K562 (cell line): ENCODE measurements at regions not wholly inside any gene's neighbourhood (a gene's known extent, or its start where the extent isn't known, plus 50 kb on each side); places are given as distances from the start of the nearest gene placed in this dataset.

Experiments
- RFX1 ChIP-seq: fragments of 450-650 bp; IDR thresholded peaks from 2 replicates; pipeline ENCODE4 v1.6.1; 2016; ENCODE audit warnings: mild to moderate bottlenecking, moderate library complexity
- ZNF707 ChIP-seq: fragments of 250-450 bp; sonication (Bioruptor Pico); conservative IDR thresholded peaks from 2 replicates; pipeline ENCODE4 v1.8.0; 2022; ENCODE audit warnings: inconsistent platforms, mild to moderate bottlenecking, moderate library complexity
- TF ChIP-seq, protein P1 (sequence below), 3 experiments: IDR thresholded peaks in 2 of 3; conservative IDR thresholded peaks in 1 of 3; 2 replicates each; pipeline ENCODE4 v1.5.1; 2011 to 2012; ENCODE audit warnings: low read length in 3 of 3, mild to moderate bottlenecking in 3 of 3, control low read depth in 2 of 3, improper control_type of control experiment in 1 of 3, inconsistent platforms in 1 of 3, low read depth in 1 of 3, mixed read lengths in 1 of 3, moderate library complexity in 1 of 3; ENCODE audit not compliant: insufficient read depth in 2 of 3

DNA sequence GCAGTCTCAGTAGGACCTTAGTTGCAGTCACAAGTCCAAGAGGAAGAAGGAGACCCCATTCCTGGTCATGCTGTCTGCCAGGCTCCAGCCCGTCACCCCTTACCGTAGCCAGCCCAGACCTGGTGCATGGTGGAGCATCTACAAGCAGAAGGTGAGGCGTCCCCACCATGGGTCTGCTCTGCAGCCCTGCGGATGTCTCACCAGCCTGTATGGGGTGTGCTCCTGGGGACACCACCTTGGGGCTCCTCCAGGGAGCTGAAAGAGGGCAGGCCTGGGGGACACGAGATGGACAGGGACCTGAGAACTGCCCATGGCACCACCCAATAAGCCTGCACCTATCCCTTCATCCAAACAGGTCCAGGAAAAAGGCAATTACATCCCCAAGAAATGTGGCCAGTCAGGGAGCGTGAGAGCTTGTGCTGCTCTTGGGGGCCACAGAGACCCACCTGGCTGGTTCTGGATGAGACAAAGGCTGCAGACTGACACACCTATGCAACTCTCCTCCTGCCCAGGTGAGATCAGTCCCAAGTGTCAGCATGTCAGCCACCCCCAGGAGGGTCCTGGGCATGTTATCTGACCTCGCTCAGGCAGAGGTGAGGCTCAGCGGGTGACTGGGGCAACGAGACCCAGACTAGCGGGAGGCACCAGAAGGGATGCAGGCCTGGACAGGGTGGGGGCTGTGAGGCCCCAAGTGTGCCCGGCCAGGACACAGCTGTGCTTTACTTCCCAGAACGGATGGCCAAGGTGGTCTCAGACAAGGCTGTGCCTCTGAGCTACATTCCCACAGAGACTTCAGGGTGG is 84.5 kb upstream of the RET start:
- TF ChIP-seq, protein P1, sequence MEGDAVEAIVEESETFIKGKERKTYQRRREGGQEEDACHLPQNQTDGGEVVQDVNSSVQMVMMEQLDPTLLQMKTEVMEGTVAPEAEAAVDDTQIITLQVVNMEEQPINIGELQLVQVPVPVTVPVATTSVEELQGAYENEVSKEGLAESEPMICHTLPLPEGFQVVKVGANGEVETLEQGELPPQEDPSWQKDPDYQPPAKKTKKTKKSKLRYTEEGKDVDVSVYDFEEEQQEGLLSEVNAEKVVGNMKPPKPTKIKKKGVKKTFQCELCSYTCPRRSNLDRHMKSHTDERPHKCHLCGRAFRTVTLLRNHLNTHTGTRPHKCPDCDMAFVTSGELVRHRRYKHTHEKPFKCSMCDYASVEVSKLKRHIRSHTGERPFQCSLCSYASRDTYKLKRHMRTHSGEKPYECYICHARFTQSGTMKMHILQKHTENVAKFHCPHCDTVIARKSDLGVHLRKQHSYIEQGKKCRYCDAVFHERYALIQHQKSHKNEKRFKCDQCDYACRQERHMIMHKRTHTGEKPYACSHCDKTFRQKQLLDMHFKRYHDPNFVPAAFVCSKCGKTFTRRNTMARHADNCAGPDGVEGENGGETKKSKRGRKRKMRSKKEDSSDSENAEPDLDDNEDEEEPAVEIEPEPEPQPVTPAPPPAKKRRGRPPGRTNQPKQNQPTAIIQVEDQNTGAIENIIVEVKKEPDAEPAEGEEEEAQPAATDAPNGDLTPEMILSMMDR (IDR thresholded peaks at IDR 0.05 in 2 of 3, conservative IDR thresholded peaks at IDR 0.05 in 1 of 3; ENCODE audit: insufficient read depth in 2 of 3, low read depth in 1 of 3, low read length in 3 of 3) = no peak
- TF ChIP-seq ZNF707 (CRISPR knock-in tag) (no peak), RFX1 (no peak)
